ENCODE measurements at regions not wholly inside any gene's neighbourhood (a gene's known extent, or its start where the extent isn't known, plus 50 kb on each side); places are given as distances from the start of the nearest gene placed in this dataset.

GRCh38 chr6:78511009-78511408 lies 356.3 kb upstream of the IRAK1BP1 start:
- TF ChIP-seq EZH2 (IDR thresholded peaks at IDR 0.05) (no peak), POLR2AphosphoS5 (IDR thresholded peaks at IDR 0.05; ENCODE audit: borderline replicate concordance, low read depth, low read length) (no peak)
